IMR-90 (cell line): ENCODE measurements at regions not wholly inside any gene's neighbourhood (a gene's known extent, or its start where the extent isn't known, plus 50 kb on each side); places are given as distances from the start of the nearest gene placed in this dataset.

Experiments
- ATAC-seq: fragments of 200-7000 bp; cut with Tn5 transposase; 2 replicates; pipeline ENCODE4 v1.9.1; 2020; ENCODE audit warnings: low read depth, mild to moderate bottlenecking, moderate library complexity
- BruUV-seq: library from RNA; stranded (reverse); fragments of 400-500 nt; replicated peaks from 2 replicates; lab custom pipeline; 2021; lab: Mats Ljungman, UMichigan
- CTCF ChIA-PET: fragments of 300-600 bp; formaldehyde crosslinking; extraction: SDS; loops from one replicate; lab custom pipeline; 2021; ENCODE audit warnings: antibody characterized with exemption; lab: Yijun Ruan, JAX
- POLR2A ChIA-PET: fragments of 300-600 bp; sonication (Branson Sonifier 250); formaldehyde crosslinking; loops from one replicate; lab custom pipeline; 2022; ENCODE audit warnings: antibody characterized with exemption; ENCODE audit not compliant: unreplicated experiment; lab: Charles Lee
- DNase-seq: peaks from one replicate; pipeline ENCODE4 v3.0.0; 2013
- H2AFZ ChIP-seq: replicated peaks from 2 replicates; pipeline ENCODE3; 2013; ENCODE audit warnings: low read length, mild to moderate bottlenecking; ENCODE audit not compliant: poor library complexity
- H2AK5ac ChIP-seq: 2 replicates; pipeline ENCODE4 v1.6.1; 2013; ENCODE audit warnings: low read depth, low read length, inconsistent platforms
- H2AK9ac ChIP-seq: replicated peaks from 2 replicates; pipeline ENCODE3; 2013; ENCODE audit warnings: mild to moderate bottlenecking, low read depth, low read length, moderate library complexity; ENCODE audit not compliant: poor library complexity
- H2BK120ac ChIP-seq: 2 replicates; pipeline ENCODE4 v1.6.1; 2013; ENCODE audit warnings: low read depth, low read length, inconsistent platforms
- H2BK15ac ChIP-seq: 3 replicates; pipeline ENCODE4 v1.6.1; 2013; ENCODE audit warnings: low read depth, low read length, inconsistent platforms
- H2BK20ac ChIP-seq: 2 replicates; pipeline ENCODE4 v1.6.1; 2013; ENCODE audit warnings: low read depth, mild to moderate bottlenecking, inconsistent platforms, low read length, moderate library complexity
- H2BK5ac ChIP-seq: 2 replicates; pipeline ENCODE4 v1.6.1; 2013; ENCODE audit warnings: mild to moderate bottlenecking, low read depth, low read length, inconsistent platforms; ENCODE audit not compliant: poor library complexity, severe bottlenecking
- H3K14ac ChIP-seq: replicated peaks from 2 replicates; pipeline ENCODE4 v1.6.1; 2013; ENCODE audit warnings: low read depth, low read length, inconsistent platforms
- H3K18ac ChIP-seq: 2 replicates; pipeline ENCODE4 v1.6.1; 2013; ENCODE audit warnings: low read depth, low read length, control low read depth
- H3K23ac ChIP-seq: 2 replicates; pipeline ENCODE4 v1.6.1; 2013; ENCODE audit warnings: low read depth, low read length, inconsistent platforms
- H3K27ac ChIP-seq: 2 replicates; pipeline ENCODE4 v1.5.1; 2013; ENCODE audit warnings: mild to moderate bottlenecking, control low read depth, low read length; ENCODE audit not compliant: insufficient read depth
- H3K27me3 ChIP-seq: 2 replicates; pipeline ENCODE4 v1.6.1; 2013; ENCODE audit warnings: low read length; ENCODE audit not compliant: control insufficient read depth, insufficient read depth
- H3K36me3 ChIP-seq: 2 replicates; pipeline ENCODE4 v1.6.1; 2013; ENCODE audit warnings: low read length, mixed read lengths; ENCODE audit not compliant: control insufficient read depth, insufficient read depth
- H3K4ac ChIP-seq: 2 replicates; pipeline ENCODE4 v1.6.1; 2013; ENCODE audit warnings: low read depth, low read length, inconsistent platforms
- H3K4me1 ChIP-seq: 2 replicates; pipeline ENCODE4 v1.6.1; 2013; ENCODE audit warnings: low read length, mixed read lengths; ENCODE audit not compliant: control insufficient read depth, insufficient read depth
- H3K4me2 ChIP-seq: 2 replicates; pipeline ENCODE4 v1.6.1; 2013; ENCODE audit warnings: low read depth, mild to moderate bottlenecking, control low read depth, low read length, moderate library complexity
- H3K4me3 ChIP-seq: 2 replicates; pipeline ENCODE4 v1.5.1; 2013; ENCODE audit warnings: low read depth, mild to moderate bottlenecking, control low read depth, low read length, moderate library complexity; ENCODE audit not compliant: insufficient read depth
- H3K56ac ChIP-seq: 2 replicates; pipeline ENCODE4 v1.6.1; 2013; ENCODE audit warnings: low read length, inconsistent platforms; ENCODE audit not compliant: insufficient read depth; ENCODE audit errors: extremely low read depth
- H3K79me1 ChIP-seq, 2 experiments: 2 replicates each; pipeline ENCODE4 v1.6.1; 2013; ENCODE audit warnings: low read length in 2 of 2, inconsistent platforms in 1 of 2, low read depth in 1 of 2
- H3K9ac ChIP-seq: 2 replicates; pipeline ENCODE4 v1.6.1; 2013; ENCODE audit warnings: low read depth, low read length, control low read depth
- H3K9me1 ChIP-seq: 2 replicates; pipeline ENCODE4 v1.6.1; 2013; ENCODE audit warnings: low read length, inconsistent platforms; ENCODE audit not compliant: insufficient read depth
- H3K9me3 ChIP-seq: 2 replicates; pipeline ENCODE4 v1.6.1; 2013; ENCODE audit warnings: low read length; ENCODE audit not compliant: control insufficient read depth, insufficient read depth
- H4K20me1 ChIP-seq: 2 replicates; pipeline ENCODE4 v1.6.1; 2013; ENCODE audit warnings: low read length, inconsistent platforms; ENCODE audit not compliant: insufficient read depth
- H4K5ac ChIP-seq: 2 replicates; pipeline ENCODE4 v1.6.1; 2013; ENCODE audit warnings: mild to moderate bottlenecking, low read depth, low read length, control low read depth
- H4K8ac ChIP-seq, 2 experiments: 2 replicates each; pipeline ENCODE4 v1.6.1; 2013; ENCODE audit warnings: low read depth in 2 of 2, low read length in 2 of 2, control low read depth in 1 of 2, inconsistent platforms in 1 of 2
- H4K91ac ChIP-seq: 2 replicates; pipeline ENCODE4 v1.6.1; 2013; ENCODE audit warnings: low read depth, low read length, inconsistent platforms; ENCODE audit not compliant: insufficient read depth
- BHLHE40 ChIP-seq: fragments of 150-350 bp; IDR thresholded peaks from 2 replicates; pipeline ENCODE4 v1.6.1; 2016; ENCODE audit warnings: mild to moderate bottlenecking, low read depth, low read length
- CEBPB ChIP-seq: IDR thresholded peaks from 2 replicates; pipeline ENCODE4 v1.6.1; 2012; ENCODE audit warnings: low read depth, low read length, improper control_type of control experiment
- CHD1 ChIP-seq: IDR thresholded peaks from 2 replicates; pipeline ENCODE4 v1.6.1; 2012; ENCODE audit warnings: low read depth, low read length, improper control_type of control experiment
- CTCF ChIP-seq: conservative IDR thresholded peaks from 2 replicates; pipeline ENCODE4 v1.5.1; 2012; ENCODE audit warnings: mild to moderate bottlenecking, low read depth, low read length, improper control_type of control experiment
- ELK1 ChIP-seq: fragments of 150-350 bp; IDR thresholded peaks from 2 replicates; pipeline ENCODE4 v1.6.1; 2016; ENCODE audit warnings: low read depth, mild to moderate bottlenecking, low read length, moderate library complexity, borderline replicate concordance
- FOS ChIP-seq: fragments of 150-350 bp; IDR thresholded peaks from 2 replicates; pipeline ENCODE4 v1.6.1; 2016; ENCODE audit warnings: low read depth, low read length
- MAFK ChIP-seq: IDR thresholded peaks from 2 replicates; pipeline ENCODE4 v1.6.1; 2012; ENCODE audit warnings: low read depth, low read length, improper control_type of control experiment
- MAZ ChIP-seq: IDR thresholded peaks from 2 replicates; pipeline ENCODE4 v1.6.1; 2012; ENCODE audit warnings: low read depth, mild to moderate bottlenecking, low read length, improper control_type of control experiment, moderate library complexity, borderline replicate concordance
- MXI1 ChIP-seq: IDR thresholded peaks from 2 replicates; pipeline ENCODE4 v1.6.1; 2012; ENCODE audit warnings: low read depth, mild to moderate bottlenecking, low read length, moderate library complexity, borderline replicate concordance
- NFE2L2 ChIP-seq: fragments of 150-350 bp; IDR thresholded peaks from 2 replicates; pipeline ENCODE4 v1.6.1; 2016; ENCODE audit warnings: low read depth, mild to moderate bottlenecking, low read length
- POLR2A ChIP-seq: IDR thresholded peaks from 2 replicates; pipeline ENCODE4 v1.6.1; 2012; ENCODE audit warnings: mild to moderate bottlenecking, low read depth, low read length
- RAD21 ChIP-seq: IDR thresholded peaks from 2 replicates; pipeline ENCODE4 v1.6.1; 2012; ENCODE audit warnings: low read length, improper control_type of control experiment
- RCOR1 ChIP-seq: IDR thresholded peaks from 2 replicates; pipeline ENCODE4 v1.6.1; 2012; ENCODE audit warnings: mild to moderate bottlenecking, low read length, improper control_type of control experiment; ENCODE audit not compliant: insufficient replicate concordance
- RFX5 ChIP-seq: IDR thresholded peaks from 2 replicates; pipeline ENCODE4 v1.8.0; 2012; ENCODE audit warnings: low read depth, mild to moderate bottlenecking, low read length, moderate library complexity
- SMC3 ChIP-seq: fragments of 150-350 bp; IDR thresholded peaks from 2 replicates; pipeline ENCODE4 v1.6.1; 2016; ENCODE audit warnings: low read depth, mild to moderate bottlenecking, antibody characterized with exemption, low read length, moderate library complexity
- WGBS, 2 experiments: methylation state at CpG; one replicate each; pipeline versions ENCODE4 v1.1.5 to v1.1.7; 2013; ENCODE audit warnings: missing lambda C conversion rate in 2 of 2; ENCODE audit not compliant: insufficient read length in 1 of 2; ENCODE audit errors: extremely low coverage in 2 of 2; 5-methylcytosine and 5-hydroxymethylcytosine counted together
- dilution Hi-C: fragments of 300-500 bp; cut with HindIII; formaldehyde crosslinking; loops from one replicate; pipeline ENCODE4 v1.14.3; 2018; ENCODE audit warnings: low sequenced_read_pairs; ENCODE audit not compliant: unreplicated experiment
- in situ Hi-C: fragments of 300-500 bp; cut with MboI; formaldehyde crosslinking; loops from 3 replicates; pipeline ENCODE4 v1.14.3; 2019; ENCODE audit warnings: low sequenced_read_pairs, inconsistent platforms, mixed read lengths
- intact Hi-C: fragments of 100-400 bp; cut with micrococcal nuclease; formaldehyde crosslinking; loops from 2 replicates; pipeline ENCODE4 v1.10.0; 2022
- TF ChIP-seq, protein P1 (sequence below): fragments of 150-350 bp; IDR thresholded peaks from 2 replicates; pipeline ENCODE4 v1.6.1; 2017; ENCODE audit warnings: mild to moderate bottlenecking, antibody characterized with exemption, low read length, low read depth

- H3K36me3 ChIP-seq, result no peaks in the 10 kb centered on the region
- no peak overlapping the region for H3K18ac ChIP-seq
- no peaks in the 10 kb centered on the region for H3K9me1 ChIP-seq
- H4K5ac ChIP-seq, result no peak overlapping the region
- no peak overlapping the region for H4K91ac ChIP-seq
- TF ChIP-seq SMC3 (no peak), MAZ (no peak), CEBPB (no peak), RCOR1 (no peak), RAD21 (no peak), BHLHE40 (no peak), RFX5 (no peak), MXI1 (no peak), MAFK (no peak), CTCF (no peak), ELK1 (no peak), POLR2A (no peak), NFE2L2 (no peak), FOS (no peak), CHD1 (no peak)
- TF ChIP-seq, protein P1, sequence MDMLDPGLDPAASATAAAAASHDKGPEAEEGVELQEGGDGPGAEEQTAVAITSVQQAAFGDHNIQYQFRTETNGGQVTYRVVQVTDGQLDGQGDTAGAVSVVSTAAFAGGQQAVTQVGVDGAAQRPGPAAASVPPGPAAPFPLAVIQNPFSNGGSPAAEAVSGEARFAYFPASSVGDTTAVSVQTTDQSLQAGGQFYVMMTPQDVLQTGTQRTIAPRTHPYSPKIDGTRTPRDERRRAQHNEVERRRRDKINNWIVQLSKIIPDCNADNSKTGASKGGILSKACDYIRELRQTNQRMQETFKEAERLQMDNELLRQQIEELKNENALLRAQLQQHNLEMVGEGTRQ, result no peak
- no peak overlapping the region for H2BK20ac ChIP-seq
- H2BK5ac ChIP-seq, result no peak overlapping the region
- CTCF ChIA-PET, result interaction anchor here (0.7 kb wide), 1 partner anchor 602 kb away, joined by 4 read pairs; no protein-coding TSS in a partner anchor
- no peak overlapping the region for H2AK9ac ChIP-seq
- dilution Hi-C loops (no loop called here), intact Hi-C loops (no loop called here), in situ Hi-C loops (no loop called here)
- no peaks in the 10 kb centered on the region for H3K79me1 ChIP-seq
- no peak overlapping the region for H3K9ac ChIP-seq
- POLR2A ChIA-PET, result no interaction called here
- no peak overlapping the region for H2BK15ac ChIP-seq
- no peak overlapping the region for H2BK120ac ChIP-seq
- no peak overlapping the region for H3K4ac ChIP-seq
- no peaks in the 10 kb centered on the region for H3K9me3 ChIP-seq
- no peak overlapping the region for H3K56ac ChIP-seq
- no peak overlapping the region for H3K27ac ChIP-seq
- H4K20me1 ChIP-seq, result no peaks in the 10 kb centered on the region
- DNase-seq, result no peak
- no peak overlapping the region for H3K4me3 ChIP-seq
- no CpG with 5 or more reads among the region's 3 CpGs for WGBS, 2 experiments
- BruUV-seq, result no TSS peak
- no peak overlapping the region for H3K23ac ChIP-seq
- H4K8ac ChIP-seq, result no peak overlapping the region
- no peak overlapping the region for H3K14ac ChIP-seq
- no peak overlapping the region for H3K4me2 ChIP-seq
- H2AK5ac ChIP-seq, result no peak overlapping the region
- H3K27me3 ChIP-seq, result peaks cover 2% of the 10 kb centered on the region; the same call in 1 of the 2 replicates
- no peak for ATAC-seq
- H2AFZ ChIP-seq, result no peak overlapping the region
- no peaks in the 10 kb centered on the region for H3K4me1 ChIP-seq
These were observed 79.5 kb downstream of the RWDD3 start for GRCh38 chr1:95313527-95313926.
